Thoracic aorta (tissue), 2 donors: ENCODE measurements at regions not wholly inside any gene's neighbourhood (a gene's known extent, or its start where the extent isn't known, plus 50 kb on each side); places are given as distances from the start of the nearest gene placed in this dataset.

Experiments
- ATAC-seq: fragments of 150-250 bp; one replicate; pipeline ENCODE4 v1.8.0; 2017; ENCODE audit warnings: low read depth; ENCODE audit not compliant: insufficient number of reproducible peaks, low FRiP score
- DNase-seq: peaks from one replicate; pipeline ENCODE4 v3.0.0-alpha.2; 2020; ENCODE audit warnings: low spot score
- H3K27ac ChIP-seq, 2 donors: fragments of 200-600 bp; sonication (generic); 1 replicate in 1 of 2; 2 replicates in 1 of 2; pipeline ENCODE4 v1.5.1; 2016; ENCODE audit warnings: mild to moderate bottlenecking in 2 of 2, moderate library complexity in 2 of 2
- H3K27me3 ChIP-seq: fragments of 200-600 bp; sonication (generic); replicated peaks from 2 replicates; pipeline ENCODE4 v1.6.0; 2016; ENCODE audit warnings: mild to moderate bottlenecking; ENCODE audit not compliant: insufficient read depth
- H3K36me3 ChIP-seq: fragments of 200-600 bp; sonication (generic); one replicate; pipeline ENCODE4 v1.5.1; 2016
- H3K4me1 ChIP-seq, 2 donors: fragments of 200-600 bp; sonication (generic); 1 replicate in 1 of 2; 2 replicates in 1 of 2; pipeline versions ENCODE4 v1.5.1 to v1.6.0; 2016; ENCODE audit warnings: low read depth in 2 of 2, mild to moderate bottlenecking in 1 of 2; ENCODE audit not compliant: control insufficient read depth in 1 of 2
- H3K4me3 ChIP-seq: fragments of 200-600 bp; sonication (generic); 2 replicates; pipeline ENCODE4 v1.5.1; 2016; ENCODE audit warnings: mild to moderate bottlenecking
- H3K9me3 ChIP-seq: fragments of 200-600 bp; sonication (generic); 2 replicates; pipeline ENCODE4 v1.5.1; 2016
- CTCF ChIP-seq: fragments of 200-600 bp; sonication (generic); IDR thresholded peaks from one replicate; pipeline ENCODE4 v1.5.1; 2019; ENCODE audit warnings: antibody characterized with exemption

- no peak for TF ChIP-seq CTCF
- peaks cover 0 to 10% of the 10 kb centered on the region in 2 donors for H3K4me1 ChIP-seq
- ATAC-seq = no peak
- H3K27ac ChIP-seq = no peak overlapping the region
- no peaks in the 10 kb centered on the region for H3K9me3 ChIP-seq
- DNase-seq = no peak
- H3K36me3 ChIP-seq = no peaks in the 10 kb centered on the region
- H3K27me3 ChIP-seq = no peaks in the 10 kb centered on the region
- no peak overlapping the region for H3K4me3 ChIP-seq
Measured at GRCh38 chr1:239807361-239807760, 284.3 kb upstream of the FMN2 start.

GRCh38 chr1:239810061-239810481 is 281.6 kb upstream of the FMN2 start:
- no peak for TF ChIP-seq CTCF
- H3K4me1 ChIP-seq = peaks cover 3 to 17% of the 10 kb centered on the region in 2 donors
- no peak for DNase-seq
- H3K27me3 ChIP-seq = no peaks in the 10 kb centered on the region
- no peak for ATAC-seq
- no peaks in the 10 kb centered on the region for H3K9me3 ChIP-seq
- H3K36me3 ChIP-seq = no peaks in the 10 kb centered on the region
- no peak overlapping the region for H3K27ac ChIP-seq
- H3K4me3 ChIP-seq = no peak overlapping the region

- Histone ChIP-seq H3K4me1 (peaks cover 3 to 27% of the 10 kb centered on the region in 2 donors), H3K27me3 (no peaks in the 10 kb centered on the region), H3K27ac (no peak overlapping the region), H3K36me3 (no peaks in the 10 kb centered on the region), H3K4me3 (no peak overlapping the region), H3K9me3 (no peaks in the 10 kb centered on the region)
- DNase-seq (no peak), ATAC-seq (no peak)
- TF ChIP-seq CTCF = no peak
Measured at GRCh38 chr1:239811211-239811885, 280.3 kb upstream of the FMN2 start.

- Histone ChIP-seq H3K9me3 (no peaks in the 10 kb centered on the region), H3K27me3 (no peaks in the 10 kb centered on the region), H3K4me3 (no peak overlapping the region), H3K27ac (no peak overlapping the region), H3K36me3 (no peaks in the 10 kb centered on the region), H3K4me1 (peaks cover 8 to 33% of the 10 kb centered on the region in 2 donors)
- ATAC-seq (no peak), DNase-seq (no peak)
- no peak for TF ChIP-seq CTCF
Measured at GRCh38 chr1:239812580-239812979, 279.1 kb upstream of the FMN2 start.

GRCh38 chr1:239814306-239814881 is 277.3 kb upstream of the FMN2 start:
- Histone ChIP-seq H3K4me3 (peak overlapping the region; percentile 46), H3K4me1 (peaks cover 8 to 29% of the 10 kb centered on the region in 2 donors), H3K9me3 (no peaks in the 10 kb centered on the region), H3K27ac (peak overlapping the region; percentile 51 to 80), H3K36me3 (no peaks in the 10 kb centered on the region), H3K27me3 (no peaks in the 10 kb centered on the region)
- no peak for DNase-seq
- TF ChIP-seq CTCF = no peak
- ATAC-seq = peak; percentile 78
